ENCODE measurements at regions not wholly inside any gene's neighbourhood (a gene's known extent, or its start where the extent isn't known, plus 50 kb on each side); places are given as distances from the start of the nearest gene placed in this dataset.

DNA sequence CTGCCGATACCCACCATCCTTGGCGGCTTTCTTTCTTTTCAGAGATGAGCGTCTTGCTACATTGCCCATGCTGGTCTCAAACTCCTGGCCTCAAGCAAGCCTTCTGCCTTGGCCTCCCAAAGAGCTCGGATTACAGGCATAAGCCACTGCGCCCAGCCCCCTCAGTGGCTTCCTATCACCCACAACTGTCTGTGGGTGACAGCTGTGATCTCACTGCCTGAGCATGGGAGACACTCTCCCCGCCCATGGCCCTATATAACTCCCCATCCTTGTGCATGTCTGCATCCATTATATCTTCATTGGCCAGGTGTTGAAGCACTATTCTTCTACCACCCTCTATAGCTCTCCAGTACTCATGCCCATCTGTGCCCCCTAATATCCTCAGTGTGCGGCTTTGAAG, 76.2 kb downstream of the PTPRS start:
- DNase-seq = no peak
- Histone ChIP-seq H3K27ac (ENCODE audit: low read length in 2 of 2) (no peak overlapping the region), H3K4me2 (replicated peaks; ENCODE audit: low read depth, low read length, poor library complexity, severe bottlenecking) (no peak overlapping the region), H2AFZ (ENCODE audit: insufficient read depth, low read depth, low read length, poor library complexity, severe bottlenecking) (no peak overlapping the region), H3K27me3 (replicated peaks in 1 of 4; ENCODE audit: control extremely low read depth in 1 of 4, control insufficient read depth in 3 of 4, insufficient read depth in 4 of 4, low read length in 3 of 4) (no peaks in the 10 kb centered on the region), H3K4me3 (ENCODE audit: control extremely low read depth in 1 of 5, extremely low read depth in 1 of 5, insufficient read depth in 1 of 5, low read depth in 2 of 5, low read length in 4 of 5) (no peak overlapping the region), H3K9me3 (ENCODE audit: control extremely low read depth in 1 of 3, control insufficient read depth in 2 of 3, insufficient read depth in 1 of 3, low read length in 2 of 3) (no peaks in the 10 kb centered on the region), H4K20me1 (ENCODE audit: control insufficient read depth, insufficient read depth, low read length, poor library complexity, severe bottlenecking) (no peaks in the 10 kb centered on the region), H3K36me3 (replicated peaks in 1 of 2; ENCODE audit: control extremely low read depth in 1 of 2, control insufficient read depth in 1 of 2, extremely low read depth in 1 of 2, insufficient read depth in 2 of 2, low read length in 1 of 2) (no peaks in the 10 kb centered on the region), H3K9ac (ENCODE audit: low read length) (no peak overlapping the region), H3K79me2 (ENCODE audit: control insufficient read depth, insufficient read depth, low read length) (no peaks in the 10 kb centered on the region), H3K4me1 (ENCODE audit: control insufficient read depth in 2 of 2, insufficient read depth in 2 of 2, low read length in 2 of 2) (no peaks in the 10 kb centered on the region)
- Mint-ChIP-seq H3K9me3 (ENCODE audit: insufficient read depth) (no peaks in the 10 kb centered on the region), H3K4me3 (no peak overlapping the region), H3K27me3 (no peaks in the 10 kb centered on the region), H3K27ac (no peak overlapping the region), H3K4me1 (no peaks in the 10 kb centered on the region)
- intact Hi-C loops (cut with micrococcal nuclease) = no loop called here
- POLR2A ChIA-PET = no interaction called here
- no peak for ATAC-seq (ENCODE audit: low read depth)
- WGBS (ENCODE audit: insufficient coverage) = 93% methylated on average over 7 of the region's 7 CpGs
- CTCF ChIA-PET = no interaction called here
- TF ChIP-seq, protein P1, sequence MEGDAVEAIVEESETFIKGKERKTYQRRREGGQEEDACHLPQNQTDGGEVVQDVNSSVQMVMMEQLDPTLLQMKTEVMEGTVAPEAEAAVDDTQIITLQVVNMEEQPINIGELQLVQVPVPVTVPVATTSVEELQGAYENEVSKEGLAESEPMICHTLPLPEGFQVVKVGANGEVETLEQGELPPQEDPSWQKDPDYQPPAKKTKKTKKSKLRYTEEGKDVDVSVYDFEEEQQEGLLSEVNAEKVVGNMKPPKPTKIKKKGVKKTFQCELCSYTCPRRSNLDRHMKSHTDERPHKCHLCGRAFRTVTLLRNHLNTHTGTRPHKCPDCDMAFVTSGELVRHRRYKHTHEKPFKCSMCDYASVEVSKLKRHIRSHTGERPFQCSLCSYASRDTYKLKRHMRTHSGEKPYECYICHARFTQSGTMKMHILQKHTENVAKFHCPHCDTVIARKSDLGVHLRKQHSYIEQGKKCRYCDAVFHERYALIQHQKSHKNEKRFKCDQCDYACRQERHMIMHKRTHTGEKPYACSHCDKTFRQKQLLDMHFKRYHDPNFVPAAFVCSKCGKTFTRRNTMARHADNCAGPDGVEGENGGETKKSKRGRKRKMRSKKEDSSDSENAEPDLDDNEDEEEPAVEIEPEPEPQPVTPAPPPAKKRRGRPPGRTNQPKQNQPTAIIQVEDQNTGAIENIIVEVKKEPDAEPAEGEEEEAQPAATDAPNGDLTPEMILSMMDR (IDR thresholded peaks at IDR 0.05) = no peak
- no peak for TF ChIP-seq EZH2 (IDR thresholded peaks at IDR 0.05; ENCODE audit: borderline replicate concordance, insufficient read depth, low read depth, low read length, poor library complexity, severe bottlenecking)

DNA sequence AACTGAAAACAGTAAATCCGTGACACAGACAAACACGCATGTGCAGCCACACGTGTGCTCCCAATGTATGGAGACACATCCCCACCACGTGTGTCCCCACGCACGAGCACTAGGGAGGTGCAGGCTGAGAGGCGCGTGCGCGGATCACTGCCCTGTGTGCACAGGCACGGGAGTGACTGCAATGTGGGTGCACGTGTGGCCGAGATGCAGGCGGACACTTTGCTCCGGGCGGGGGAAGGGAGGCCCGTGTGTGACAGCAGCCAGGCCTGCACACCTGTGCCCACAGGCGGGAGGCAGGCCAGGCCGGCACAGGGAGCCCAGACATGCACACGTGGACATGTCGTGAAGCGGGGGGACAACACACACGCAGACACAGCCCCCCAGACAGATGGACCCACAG, 77.0 kb downstream of the PTPRS start:
- Histone ChIP-seq H3K36me3 (replicated peaks in 1 of 2; ENCODE audit: control extremely low read depth in 1 of 2, control insufficient read depth in 1 of 2, extremely low read depth in 1 of 2, insufficient read depth in 2 of 2, low read length in 1 of 2) (no peaks in the 10 kb centered on the region), H4K20me1 (ENCODE audit: control insufficient read depth, insufficient read depth, low read length, poor library complexity, severe bottlenecking) (no peaks in the 10 kb centered on the region), H2AFZ (ENCODE audit: insufficient read depth, low read depth, low read length, poor library complexity, severe bottlenecking) (no peak overlapping the region), H3K27ac (ENCODE audit: low read length in 2 of 2) (no peak overlapping the region), H3K27me3 (replicated peaks in 1 of 4; ENCODE audit: control extremely low read depth in 1 of 4, control insufficient read depth in 3 of 4, insufficient read depth in 4 of 4, low read length in 3 of 4) (no peaks in the 10 kb centered on the region), H3K4me1 (ENCODE audit: control insufficient read depth in 2 of 2, insufficient read depth in 2 of 2, low read length in 2 of 2) (no peaks in the 10 kb centered on the region), H3K9me3 (ENCODE audit: control extremely low read depth in 1 of 3, control insufficient read depth in 2 of 3, insufficient read depth in 1 of 3, low read length in 2 of 3) (no peaks in the 10 kb centered on the region), H3K9ac (ENCODE audit: low read length) (no peak overlapping the region), H3K4me2 (replicated peaks; ENCODE audit: low read depth, low read length, poor library complexity, severe bottlenecking) (no peak overlapping the region), H3K4me3 (ENCODE audit: control extremely low read depth in 1 of 5, extremely low read depth in 1 of 5, insufficient read depth in 1 of 5, low read depth in 2 of 5, low read length in 4 of 5) (no peak overlapping the region), H3K79me2 (ENCODE audit: control insufficient read depth, insufficient read depth, low read length) (no peaks in the 10 kb centered on the region)
- Mint-ChIP-seq H3K4me3 (no peak overlapping the region), H3K27me3 (no peaks in the 10 kb centered on the region), H3K9me3 (ENCODE audit: insufficient read depth) (no peaks in the 10 kb centered on the region), H3K27ac (no peak overlapping the region), H3K4me1 (no peaks in the 10 kb centered on the region)
- no peak for TF ChIP-seq EZH2 (IDR thresholded peaks at IDR 0.05; ENCODE audit: borderline replicate concordance, insufficient read depth, low read depth, low read length, poor library complexity, severe bottlenecking)
- TF ChIP-seq, protein P1 (IDR thresholded peaks at IDR 0.05) = no peak
- WGBS (ENCODE audit: insufficient coverage) = 90% methylated on average over 23 of the region's 23 CpGs
- intact Hi-C loops (cut with micrococcal nuclease) = no loop called here
- DNase-seq = no peak
- ATAC-seq (ENCODE audit: low read depth) = no peak
- POLR2A ChIA-PET = no interaction called here
- CTCF ChIA-PET = no interaction called here
